Mesothelial cell of epicardium (in vitro differentiated cells): ENCODE measurements at regions not wholly inside any gene's neighbourhood (a gene's known extent, or its start where the extent isn't known, plus 50 kb on each side); places are given as distances from the start of the nearest gene placed in this dataset.

ENCODE experiments used
- DNase-seq, 2 experiments: peaks; one replicate each; pipeline ENCODE4 v3.0.0; 2021; ENCODE audit warnings: low spot score in 2 of 2; ENCODE audit not compliant: unreplicated experiment in 2 of 2
- H3K27ac Mint-ChIP-seq: 2 replicates; pipeline ENCODE4 v1.8.0; 2021; ENCODE audit warnings: mixed read lengths
- H3K27me3 Mint-ChIP-seq: 2 replicates; pipeline ENCODE4 v1.8.0; 2021; ENCODE audit warnings: low read depth, mixed read lengths
- H3K36me3 Mint-ChIP-seq: 2 replicates; pipeline ENCODE4 v1.8.0; 2021; ENCODE audit warnings: mixed read lengths
- H3K4me1 Mint-ChIP-seq: 2 replicates; pipeline ENCODE4 v1.8.0; 2021; ENCODE audit warnings: mixed read lengths
- H3K4me3 Mint-ChIP-seq: 2 replicates; pipeline ENCODE4 v1.8.0; 2021; ENCODE audit warnings: mild to moderate bottlenecking, moderate library complexity, mixed read lengths
- H3K9me3 Mint-ChIP-seq: 2 replicates; pipeline ENCODE4 v1.8.0; 2021; ENCODE audit warnings: mixed read lengths
- CTCF ChIP-seq: fragments of 200-600 bp; sonication (generic); IDR thresholded peaks from one replicate; pipeline ENCODE4 v1.5.0; 2021; ENCODE audit warnings: antibody characterized with exemption; ENCODE audit not compliant: unreplicated experiment

DNA sequence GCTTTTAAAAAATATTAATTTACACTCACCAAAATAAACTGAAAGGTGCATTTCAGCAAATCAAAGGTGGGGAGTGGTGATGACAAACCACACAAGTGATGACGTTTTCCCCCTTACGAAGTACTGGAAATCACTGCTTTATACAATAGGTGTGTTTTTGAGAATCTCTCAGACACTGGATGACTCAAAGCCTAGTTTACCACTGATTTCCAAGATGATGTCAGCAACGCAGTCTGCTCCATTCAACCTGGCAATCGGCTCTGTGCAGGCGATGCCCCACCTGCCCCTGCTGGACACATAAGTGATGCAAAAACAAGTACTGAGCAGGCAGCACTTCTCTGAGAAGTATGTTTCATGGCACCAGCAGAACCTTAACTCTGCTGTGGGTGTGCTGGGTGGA, 114.4 kb downstream of the SOD2 start:
- peaks cover 17% of the 10 kb centered on the region for H3K27me3 Mint-ChIP-seq
- no peak for DNase-seq

GRCh38 chr6:159577564-159577963, 115.5 kb downstream of the SOD2 start:
- no peaks in the 10 kb centered on the region for H3K36me3 Mint-ChIP-seq
- no peak for DNase-seq
- H3K4me3 Mint-ChIP-seq = no peak overlapping the region
- peaks cover 12% of the 10 kb centered on the region for H3K27me3 Mint-ChIP-seq
- TF ChIP-seq CTCF = no peak
- H3K4me1 Mint-ChIP-seq = no peaks in the 10 kb centered on the region
- H3K9me3 Mint-ChIP-seq = peaks cover 27% of the 10 kb centered on the region
- H3K27ac Mint-ChIP-seq = no peak overlapping the region

More for the DNA sequence above, 114.4 kb downstream of the SOD2 start:
- no peaks in the 10 kb centered on the region for H3K36me3 Mint-ChIP-seq
- H3K4me1 Mint-ChIP-seq = no peaks in the 10 kb centered on the region
- no peak for TF ChIP-seq CTCF
- H3K4me3 Mint-ChIP-seq = no peak overlapping the region
- H3K27ac Mint-ChIP-seq = no peak overlapping the region
- peaks cover 22% of the 10 kb centered on the region for H3K9me3 Mint-ChIP-seq

DNA sequence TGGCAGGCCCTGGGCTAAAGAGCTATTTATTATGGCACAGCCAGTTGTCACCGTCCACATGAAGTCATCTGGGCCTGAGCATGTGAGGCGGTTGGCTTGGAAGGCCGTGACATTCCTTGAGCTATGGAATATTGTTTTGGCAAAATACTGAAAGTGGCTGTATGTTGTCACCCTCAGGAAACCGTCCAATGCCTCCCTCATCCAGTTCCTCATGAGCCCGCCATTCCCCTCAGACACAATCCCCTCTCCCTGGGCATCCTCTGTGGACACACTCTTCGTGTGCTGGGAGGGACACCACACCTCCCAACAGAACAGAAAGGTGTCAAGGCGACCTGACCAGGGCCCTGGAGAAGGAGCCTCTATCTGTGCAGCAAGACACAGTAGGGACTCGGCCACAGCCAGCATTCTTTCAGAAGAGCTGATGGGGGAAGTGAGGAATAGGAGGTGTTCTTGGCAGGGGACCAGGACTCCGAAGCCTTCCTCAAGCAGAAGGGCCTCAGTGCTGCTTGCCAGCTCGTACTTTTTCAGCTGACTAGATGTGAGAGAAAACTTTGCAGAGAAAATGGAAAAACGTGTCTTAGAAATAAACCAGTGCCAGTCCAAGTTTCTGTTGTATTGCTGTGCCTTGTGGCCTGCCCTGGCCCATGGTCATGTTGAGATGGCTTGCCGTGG, 120.5 kb downstream of the SOD2 start:
- TF ChIP-seq CTCF = no peak
- peaks cover 47% of the 10 kb centered on the region for H3K9me3 Mint-ChIP-seq
- no peak overlapping the region for H3K27ac Mint-ChIP-seq
- DNase-seq = no peak
- no peaks in the 10 kb centered on the region for H3K36me3 Mint-ChIP-seq
- H3K4me3 Mint-ChIP-seq = no peak overlapping the region
- no peaks in the 10 kb centered on the region for H3K27me3 Mint-ChIP-seq
- no peaks in the 10 kb centered on the region for H3K4me1 Mint-ChIP-seq

GRCh38 chr6:159565181-159565710, 127.8 kb downstream of the SOD2 start:
- Mint-ChIP-seq H3K4me3 (no peak overlapping the region), H3K36me3 (no peaks in the 10 kb centered on the region), H3K27ac (no peak overlapping the region), H3K9me3 (peaks cover 11% of the 10 kb centered on the region), H3K27me3 (no peaks in the 10 kb centered on the region), H3K4me1 (no peaks in the 10 kb centered on the region)
- DNase-seq = no peak
- no peak for TF ChIP-seq CTCF

DNA sequence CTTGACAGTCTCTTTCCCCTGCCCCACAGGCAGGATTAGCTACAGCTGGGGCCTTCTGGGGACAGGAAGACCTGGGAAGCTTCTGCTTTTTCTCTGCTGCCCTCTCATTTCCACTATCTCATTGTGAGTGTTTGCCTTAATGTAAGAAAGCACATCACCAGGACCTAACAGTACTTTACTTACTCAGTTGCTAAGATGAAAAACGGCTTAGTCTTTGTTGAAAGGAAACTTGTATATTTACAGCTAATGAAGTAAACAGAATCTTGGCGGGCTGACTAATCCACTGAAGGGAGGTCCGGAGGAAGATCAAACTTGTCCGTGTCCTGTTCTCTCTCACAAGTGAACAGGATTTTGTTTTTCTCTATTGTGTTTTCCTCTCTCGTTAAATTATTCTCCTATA, 128.6 kb downstream of the SOD2 start:
- no peak overlapping the region for H3K4me3 Mint-ChIP-seq
- H3K4me1 Mint-ChIP-seq = no peaks in the 10 kb centered on the region
- H3K27me3 Mint-ChIP-seq = no peaks in the 10 kb centered on the region
- TF ChIP-seq CTCF = no peak
- H3K9me3 Mint-ChIP-seq = peaks cover 5% of the 10 kb centered on the region
- H3K36me3 Mint-ChIP-seq = no peaks in the 10 kb centered on the region
- no peak for DNase-seq
- no peak overlapping the region for H3K27ac Mint-ChIP-seq
